ENCODE measurements at regions not wholly inside any gene's neighbourhood (a gene's known extent, or its start where the extent isn't known, plus 50 kb on each side); places are given as distances from the start of the nearest gene placed in this dataset.

DNA sequence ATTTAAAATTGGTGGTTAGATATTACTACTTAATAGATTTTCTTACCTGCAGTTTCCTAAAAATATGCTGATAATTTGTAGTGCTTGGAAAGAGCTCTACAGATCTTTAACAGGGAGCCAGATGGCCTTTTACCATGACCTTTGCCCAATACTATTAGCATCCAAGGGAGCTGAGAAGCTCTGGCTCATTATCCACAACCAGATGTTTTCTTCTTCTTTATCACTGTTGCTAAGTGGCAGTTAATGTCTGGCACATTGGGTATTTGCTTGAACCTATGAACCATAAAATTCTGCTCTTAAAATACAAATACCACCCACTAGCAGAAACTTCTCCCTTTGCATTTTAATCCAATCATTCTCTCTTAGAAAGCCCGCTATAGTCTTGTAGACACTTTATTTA lies 1480.3 kb downstream of the C4orf33 start:
- H2AFZ ChIP-seq (ENCODE audit: insufficient read depth, low read depth, low read length, poor library complexity, severe bottlenecking) = no peak overlapping the region
- no peak overlapping the region for H3K9ac ChIP-seq (ENCODE audit: insufficient read depth, low read length, poor library complexity, severe bottlenecking)
- TF ChIP-seq, protein P1, sequence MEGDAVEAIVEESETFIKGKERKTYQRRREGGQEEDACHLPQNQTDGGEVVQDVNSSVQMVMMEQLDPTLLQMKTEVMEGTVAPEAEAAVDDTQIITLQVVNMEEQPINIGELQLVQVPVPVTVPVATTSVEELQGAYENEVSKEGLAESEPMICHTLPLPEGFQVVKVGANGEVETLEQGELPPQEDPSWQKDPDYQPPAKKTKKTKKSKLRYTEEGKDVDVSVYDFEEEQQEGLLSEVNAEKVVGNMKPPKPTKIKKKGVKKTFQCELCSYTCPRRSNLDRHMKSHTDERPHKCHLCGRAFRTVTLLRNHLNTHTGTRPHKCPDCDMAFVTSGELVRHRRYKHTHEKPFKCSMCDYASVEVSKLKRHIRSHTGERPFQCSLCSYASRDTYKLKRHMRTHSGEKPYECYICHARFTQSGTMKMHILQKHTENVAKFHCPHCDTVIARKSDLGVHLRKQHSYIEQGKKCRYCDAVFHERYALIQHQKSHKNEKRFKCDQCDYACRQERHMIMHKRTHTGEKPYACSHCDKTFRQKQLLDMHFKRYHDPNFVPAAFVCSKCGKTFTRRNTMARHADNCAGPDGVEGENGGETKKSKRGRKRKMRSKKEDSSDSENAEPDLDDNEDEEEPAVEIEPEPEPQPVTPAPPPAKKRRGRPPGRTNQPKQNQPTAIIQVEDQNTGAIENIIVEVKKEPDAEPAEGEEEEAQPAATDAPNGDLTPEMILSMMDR (IDR thresholded peaks at IDR 0.05) = no peak
- no peaks in the 10 kb centered on the region for H3K9me3 ChIP-seq (replicated peaks in 1 of 2; ENCODE audit: control insufficient read depth in 1 of 2, insufficient read depth in 1 of 2, low read length in 2 of 2)
- H3K4me3 ChIP-seq (replicated peaks in 1 of 3; ENCODE audit: low read depth in 2 of 3, low read length in 3 of 3) = no peak overlapping the region
- no peak overlapping the region for H3K27ac ChIP-seq (ENCODE audit: low read depth in 1 of 2, low read length in 2 of 2)
- Mint-ChIP-seq H3K27me3 (ENCODE audit: low read depth in 3 of 3) (no peaks in the 10 kb centered on the region), H3K36me3 (no peaks in the 10 kb centered on the region), H3K4me3 (no peak overlapping the region), H3K4me1 (no peaks in the 10 kb centered on the region), H3K27ac (no peak overlapping the region), H3K9me3 (peaks cover 0 to 6% (median 0%) of the 10 kb centered on the region in 7 donors)
- H3K36me3 ChIP-seq (replicated peaks in 1 of 2; ENCODE audit: control insufficient read depth in 1 of 2, insufficient read depth in 2 of 2, low read length in 2 of 2) = no peaks in the 10 kb centered on the region
- intact Hi-C loops (cut with micrococcal nuclease) = no loop called here
- no peaks in the 10 kb centered on the region for H4K20me1 ChIP-seq (ENCODE audit: insufficient read depth, low read length)
- no peaks in the 10 kb centered on the region for H3K79me2 ChIP-seq (ENCODE audit: insufficient read depth, low read length)
- H3K27me3 ChIP-seq (ENCODE audit: control insufficient read depth in 2 of 2, insufficient read depth in 2 of 2, low read length in 2 of 2) = no peaks in the 10 kb centered on the region
- no peak for DNase-seq
- no peaks in the 10 kb centered on the region for H3K4me1 ChIP-seq (ENCODE audit: control insufficient read depth in 1 of 2, insufficient read depth in 2 of 2, low read length in 2 of 2)
- no CpG with 5 or more reads among the region's 1 CpG for WGBS (ENCODE audit: insufficient coverage)
- H3K4me2 ChIP-seq (replicated peaks; ENCODE audit: extremely low read depth, low read length, poor library complexity, severe bottlenecking) = no peak overlapping the region

DNA sequence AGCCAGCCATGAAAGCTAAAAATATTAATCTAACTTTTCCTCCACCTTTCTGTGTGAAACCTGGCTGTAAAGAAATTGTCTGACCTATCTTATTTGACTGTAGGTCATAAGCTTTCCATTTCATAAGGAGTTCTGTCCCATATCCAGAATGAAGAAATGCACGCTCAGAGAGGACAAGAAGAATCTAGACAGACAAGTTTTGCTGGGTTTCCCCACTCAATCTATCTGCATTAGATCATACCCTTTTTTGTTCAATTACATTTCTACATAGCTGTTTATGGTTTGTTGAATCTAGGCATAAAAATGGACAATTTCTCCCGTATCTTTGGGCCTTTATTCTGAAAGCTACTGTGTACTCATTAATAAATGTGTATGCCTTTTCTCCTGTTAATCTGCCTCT lies 1495.1 kb downstream of the C4orf33 start:
- Histone ChIP-seq H3K9ac (ENCODE audit: insufficient read depth, low read length, poor library complexity, severe bottlenecking) (no peak overlapping the region), H3K9me3 (replicated peaks in 1 of 2; ENCODE audit: control insufficient read depth in 1 of 2, insufficient read depth in 1 of 2, low read length in 2 of 2) (peaks cover 0 to 4% of the 10 kb centered on the region in 2 donors), H3K79me2 (ENCODE audit: insufficient read depth, low read length) (no peaks in the 10 kb centered on the region), H3K27me3 (ENCODE audit: control insufficient read depth in 2 of 2, insufficient read depth in 2 of 2, low read length in 2 of 2) (no peaks in the 10 kb centered on the region), H3K27ac (ENCODE audit: low read depth in 1 of 2, low read length in 2 of 2) (no peak overlapping the region), H3K36me3 (replicated peaks in 1 of 2; ENCODE audit: control insufficient read depth in 1 of 2, insufficient read depth in 2 of 2, low read length in 2 of 2) (no peaks in the 10 kb centered on the region), H4K20me1 (ENCODE audit: insufficient read depth, low read length) (no peaks in the 10 kb centered on the region), H3K4me3 (replicated peaks in 1 of 3; ENCODE audit: low read depth in 2 of 3, low read length in 3 of 3) (no peak overlapping the region), H3K4me2 (replicated peaks; ENCODE audit: extremely low read depth, low read length, poor library complexity, severe bottlenecking) (no peak overlapping the region), H2AFZ (ENCODE audit: insufficient read depth, low read depth, low read length, poor library complexity, severe bottlenecking) (no peak overlapping the region), H3K4me1 (ENCODE audit: control insufficient read depth in 1 of 2, insufficient read depth in 2 of 2, low read length in 2 of 2) (no peaks in the 10 kb centered on the region)
- Mint-ChIP-seq H3K27me3 (ENCODE audit: low read depth in 3 of 3) (peaks cover 0 to 2% (median 0%) of the 10 kb centered on the region in 3 donors), H3K27ac (no peak overlapping the region), H3K4me3 (no peak overlapping the region), H3K9me3 (peaks cover 0 to 3% (median 0%) of the 10 kb centered on the region in 7 donors), H3K4me1 (no peaks in the 10 kb centered on the region), H3K36me3 (no peaks in the 10 kb centered on the region)
- intact Hi-C loops (cut with micrococcal nuclease) = no loop called here
- TF ChIP-seq, protein P1 (IDR thresholded peaks at IDR 0.05) = no peak
- DNase-seq = no peak
- WGBS (ENCODE audit: insufficient coverage) = no CpG with 5 or more reads among the region's 2 CpGs
